GM19468 (cell line): ENCODE measurements at regions not wholly inside any gene's neighbourhood (a gene's known extent, or its start where the extent isn't known, plus 50 kb on each side); places are given as distances from the start of the nearest gene placed in this dataset.

Source experiments
- ATAC-seq: cut with Tn5 transposase; IDR thresholded peaks from one replicate; pipeline ENCODE4 v1.9.1; 2021; ENCODE audit warnings: mild to moderate bottlenecking, moderate library complexity, moderate number of reproducible peaks; ENCODE audit not compliant: unreplicated experiment; ENCODE audit errors: extremely low read depth

DNA sequence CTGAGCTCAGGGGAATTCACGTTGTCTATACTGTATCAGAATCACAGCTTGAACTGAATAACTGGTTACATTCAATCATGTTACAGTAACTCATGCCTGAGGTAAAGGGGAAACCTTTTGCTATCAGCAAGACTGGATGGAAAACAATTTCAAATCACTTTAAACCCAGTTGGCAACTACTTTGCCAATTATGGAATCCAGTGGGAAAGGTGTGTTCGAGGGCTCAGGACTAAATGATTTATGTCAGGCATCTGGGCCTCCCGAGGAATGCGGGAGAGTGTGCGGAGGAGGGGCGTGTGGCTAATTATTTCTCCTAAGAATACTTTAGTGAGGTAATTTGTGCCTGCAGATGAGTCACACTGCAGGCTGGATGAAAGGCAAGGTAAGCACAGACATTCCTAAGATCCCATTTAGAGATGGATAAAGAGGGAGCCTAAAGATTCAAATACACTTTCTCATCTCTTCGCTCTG, 100.1 kb downstream of the HRH4 start:
- ATAC-seq, result no peak

DNA sequence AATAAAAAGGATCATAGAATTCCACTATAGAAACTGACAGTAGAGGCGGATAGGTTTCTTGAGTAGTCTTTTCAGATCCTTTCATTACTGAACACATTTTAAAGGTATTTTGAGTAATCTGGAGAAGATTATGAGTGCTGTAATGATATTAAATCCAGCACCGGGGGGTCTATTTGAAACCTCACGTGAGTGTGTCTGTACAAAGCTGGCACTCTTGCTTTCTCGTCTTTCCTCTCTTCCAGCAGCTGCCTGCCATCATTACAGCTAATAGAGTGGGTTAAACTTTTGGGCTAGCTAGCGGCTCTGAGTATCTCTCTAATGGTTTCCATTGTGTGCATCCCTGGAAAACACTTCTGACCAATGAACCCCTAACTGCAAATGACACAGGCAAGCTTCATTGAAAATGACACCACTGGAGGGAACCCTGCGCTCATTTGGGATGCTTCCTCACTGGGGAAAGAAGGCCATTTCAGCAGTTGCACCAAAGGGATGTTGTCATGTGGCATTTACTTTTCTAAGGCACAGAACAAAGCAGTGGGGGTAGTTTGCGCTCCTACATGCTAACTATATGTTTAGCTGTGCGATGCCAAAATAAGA, 101.0 kb downstream of the HRH4 start:
- ATAC-seq, result no peak

- ATAC-seq, result no peak
Observed at GRCh38 chr18:24567199-24567598, 106.8 kb downstream of the HRH4 start.

GRCh38 chr18:24570716-24571115, 110.3 kb downstream of the HRH4 start:
- ATAC-seq, result no peak

DNA sequence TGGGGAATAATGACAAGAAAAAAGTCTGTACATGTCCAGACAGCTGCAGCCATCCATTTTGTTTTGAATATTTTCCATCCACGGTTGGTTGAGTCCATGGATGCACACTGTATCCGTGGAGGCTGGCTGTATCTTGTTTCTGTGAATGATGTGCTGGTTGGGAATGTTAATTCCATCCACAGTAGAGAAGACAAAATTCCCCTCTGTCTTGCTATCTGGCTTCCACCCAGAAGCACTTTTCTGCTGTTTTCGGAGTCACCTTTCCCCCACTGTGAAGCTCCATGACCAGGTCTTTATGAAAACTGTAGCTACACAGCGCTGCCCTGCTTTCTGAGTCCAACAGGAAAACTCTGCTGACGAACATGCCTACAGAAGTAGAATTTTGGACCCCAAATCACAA, 122.3 kb downstream of the HRH4 start:
- ATAC-seq, result no peak

- no peak for ATAC-seq
Observed at GRCh38 chr18:24584205-24584604, 123.8 kb downstream of the HRH4 start.

DNA sequence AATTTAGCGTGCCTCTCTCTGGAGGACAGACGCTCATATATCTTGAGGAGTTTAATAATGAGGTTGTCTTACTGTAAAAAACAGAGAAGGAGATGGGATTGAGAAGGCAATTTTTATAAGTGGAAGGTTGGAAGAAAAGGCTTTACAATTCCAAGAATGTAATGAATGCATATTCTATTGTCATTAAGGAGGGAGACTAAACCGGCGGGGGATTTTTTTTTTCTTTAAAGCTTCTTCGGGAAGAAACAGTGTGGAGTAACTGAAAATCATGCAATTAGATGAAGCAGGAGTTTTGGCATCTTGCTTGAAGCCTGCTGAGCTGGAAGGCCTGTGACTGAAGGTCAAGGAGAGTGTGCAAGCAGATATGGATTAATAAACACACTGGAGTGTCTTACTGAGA, 124.4 kb downstream of the HRH4 start:
- ATAC-seq, result no peak

GRCh38 chr18:24585996-24586566, 125.6 kb downstream of the HRH4 start:
- no peak for ATAC-seq

- ATAC-seq, result no peak
Observed at GRCh38 chr18:24586662-24587360, 126.4 kb downstream of the HRH4 start.

DNA sequence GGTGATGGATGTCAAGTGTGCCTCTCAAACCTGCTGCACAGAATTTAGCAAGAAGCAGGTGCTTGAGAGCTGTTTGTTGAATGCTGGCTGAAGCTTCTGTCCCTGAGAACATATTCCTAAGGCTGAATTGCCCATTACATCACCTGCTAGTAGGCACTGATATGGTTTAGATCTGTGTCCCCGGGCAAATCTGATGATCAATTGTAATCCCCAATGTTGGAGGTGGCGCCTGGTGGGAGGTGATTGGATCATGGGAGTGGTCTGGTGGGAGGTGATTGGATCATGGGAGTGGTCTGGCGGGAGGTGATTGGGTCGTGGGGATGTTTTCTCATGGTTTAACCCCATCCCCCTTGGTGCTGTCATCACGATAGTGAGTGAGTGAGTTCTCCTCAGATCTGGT, 128.0 kb downstream of the HRH4 start:
- no peak for ATAC-seq

- ATAC-seq, result no peak
Observed at GRCh38 chr18:24590946-24591345, 130.5 kb downstream of the HRH4 start.

DNA sequence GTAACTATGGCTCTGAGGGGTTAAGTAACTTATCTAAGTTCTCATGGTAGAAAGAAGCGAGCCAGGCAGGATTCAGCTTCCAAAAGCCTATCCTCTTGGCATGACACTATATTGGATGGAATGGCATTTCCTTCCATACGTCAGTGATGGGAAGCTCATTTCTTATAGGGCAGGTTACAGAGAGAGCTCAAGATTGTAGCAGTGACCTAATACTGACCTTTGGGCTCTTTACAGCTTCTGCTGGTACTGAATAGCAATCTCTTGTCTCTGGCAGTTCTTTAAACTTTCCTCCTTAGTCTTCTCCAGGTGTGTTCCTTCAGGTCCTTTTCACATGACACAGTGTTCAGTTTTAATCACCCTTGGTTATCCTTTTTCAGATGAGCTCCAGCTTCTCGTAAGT, 133.0 kb downstream of the HRH4 start:
- no peak for ATAC-seq

GRCh38 chr18:24593886-24594285, 133.4 kb downstream of the HRH4 start:
- no peak for ATAC-seq

DNA sequence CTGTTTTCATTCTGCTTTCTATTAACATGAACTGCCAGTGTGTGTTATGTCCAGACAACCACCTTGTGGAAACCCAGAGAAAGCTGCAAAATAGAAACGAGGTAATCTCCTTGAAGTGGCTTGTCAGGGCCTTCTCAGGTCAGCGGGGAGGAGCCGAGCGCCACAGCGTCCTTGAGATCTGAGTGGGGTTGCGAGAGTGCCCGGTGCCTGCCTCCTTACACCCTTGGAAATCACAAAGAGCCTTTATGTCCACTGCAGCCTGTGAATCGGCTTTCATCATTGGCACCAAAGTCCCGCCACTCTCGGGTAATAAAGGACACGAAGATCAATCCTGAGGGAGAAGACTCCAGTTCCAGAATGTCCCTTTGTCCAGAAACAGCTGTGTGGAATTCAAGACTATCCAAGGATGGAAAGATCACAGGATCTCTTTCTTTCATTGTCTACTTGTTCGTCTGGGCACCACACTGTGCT, 135.2 kb downstream of the HRH4 start:
- no peak for ATAC-seq

GRCh38 chr18:24600076-24600654, 139.7 kb downstream of the HRH4 start:
- ATAC-seq, result no peak

DNA sequence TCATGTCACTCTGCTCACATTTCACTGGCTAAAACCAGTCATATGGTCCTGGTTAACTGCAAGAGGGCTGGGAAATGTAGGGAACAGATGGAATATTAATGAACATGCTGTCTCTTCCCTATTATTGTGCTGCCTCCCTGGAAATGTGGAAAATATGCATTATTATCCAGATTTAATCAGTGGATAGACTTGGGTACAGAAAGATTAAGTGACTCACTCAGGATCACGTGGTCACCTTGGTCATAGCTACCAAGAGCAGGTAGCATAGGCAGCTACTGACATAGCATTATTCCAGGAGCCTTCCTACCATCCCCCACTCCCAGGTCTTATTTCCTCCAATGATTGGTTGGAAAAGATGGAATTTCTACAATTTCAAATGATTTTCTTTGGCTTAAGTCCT, 141.1 kb downstream of the HRH4 start:
- ATAC-seq, result no peak

GRCh38 chr18:24602201-24602600, 141.8 kb downstream of the HRH4 start:
- ATAC-seq, result no peak

- ATAC-seq, result no peak
Observed at GRCh38 chr18:24603151-24603550, 142.7 kb downstream of the HRH4 start.

DNA sequence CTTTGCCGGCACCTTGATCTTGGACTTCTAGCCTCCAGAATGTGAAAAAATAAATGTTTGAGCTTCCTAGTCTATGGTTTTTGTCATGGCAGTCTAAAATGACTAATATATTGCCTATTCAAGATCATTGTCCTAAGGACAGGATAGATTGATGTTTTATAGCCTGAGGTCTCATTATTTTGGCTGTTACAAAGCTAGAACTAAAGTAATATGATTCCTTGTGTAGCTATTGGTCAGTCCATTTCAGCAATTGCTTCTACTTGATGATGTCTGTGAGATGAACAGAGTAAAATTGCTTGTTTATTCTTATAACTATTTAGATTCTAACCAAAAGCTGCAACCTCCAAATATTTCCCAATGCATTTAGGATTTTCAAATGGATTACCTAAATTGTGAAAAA, 145.0 kb downstream of the HRH4 start:
- no peak for ATAC-seq

- ATAC-seq, result no peak
Observed at GRCh38 chr18:24609254-24609653, 148.8 kb downstream of the HRH4 start.

DNA sequence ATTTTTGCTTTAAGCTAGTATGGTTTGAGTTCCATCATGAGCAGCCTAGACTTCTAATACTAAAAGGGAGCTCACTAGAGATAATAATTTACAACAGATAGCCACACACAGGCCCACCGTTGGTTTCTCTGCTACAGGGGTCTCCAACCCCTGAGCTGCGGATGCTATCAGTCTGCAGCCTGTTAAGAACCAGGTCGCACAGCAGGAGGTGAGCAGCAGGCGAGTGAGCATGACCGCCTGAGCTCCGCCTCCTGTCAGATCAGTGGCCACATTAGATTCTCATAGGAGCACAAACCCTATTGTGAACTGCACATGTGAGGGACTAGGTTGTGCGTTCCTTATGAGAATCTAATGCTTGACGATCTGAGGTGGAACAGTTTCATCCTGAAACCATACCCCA, 150.6 kb downstream of the HRH4 start:
- no peak for ATAC-seq
